AG09319 (cell line): ENCODE measurements at regions not wholly inside any gene's neighbourhood (a gene's known extent, or its start where the extent isn't known, plus 50 kb on each side); places are given as distances from the start of the nearest gene placed in this dataset.

ENCODE experiments used
- DNase-seq: peaks from one replicate; pipeline ENCODE4 v3.0.0-alpha.2; 2010; ENCODE audit warnings: low read depth; ENCODE audit errors: extremely low read depth
- CTCF ChIP-seq: IDR thresholded peaks from 2 replicates; pipeline ENCODE4 v1.5.1; 2011; ENCODE audit warnings: low read depth, mild to moderate bottlenecking, inconsistent platforms, low read length, moderate library complexity

- TF ChIP-seq CTCF: no peak
- no peak for DNase-seq
Measured at GRCh38 chr20:60822699-60823607, 429.1 kb upstream of the CDH4 start.

GRCh38 chr20:60835876-60836275, 416.2 kb upstream of the CDH4 start:
- DNase-seq: no peak
- TF ChIP-seq CTCF: no peak

- TF ChIP-seq CTCF: no peak
Measured at GRCh38 chr20:60837173-60837770, 414.8 kb upstream of the CDH4 start.

GRCh38 chr20:60838297-60838696, 413.8 kb upstream of the CDH4 start:
- no peak for DNase-seq
- TF ChIP-seq CTCF: no peak

More at GRCh38 chr20:60837173-60837770, 414.8 kb upstream of the CDH4 start:
- DNase-seq: no peak

GRCh38 chr20:60840971-60841370, 411.1 kb upstream of the CDH4 start:
- DNase-seq: no peak
- TF ChIP-seq CTCF: no peak

- no peak for TF ChIP-seq CTCF
- no peak for DNase-seq
Measured at GRCh38 chr20:60845146-60845545, 406.9 kb upstream of the CDH4 start.
